Kidney (tissue), 13 donors: ENCODE measurements at regions not wholly inside any gene's neighbourhood (a gene's known extent, or its start where the extent isn't known, plus 50 kb on each side); places are given as distances from the start of the nearest gene placed in this dataset.

Source experiments
- DNase-seq, 5 donors: peaks; one replicate each; pipeline ENCODE4 v3.0.0-alpha.2; 2013 to 2020
- FAIRE-seq: peaks from 2 replicates; lab custom pipeline; 2012; peaks lifted over from hg19 to GRCh38; lab: Jason Lieb, UNC
- H3K27ac ChIP-seq, 2 donors: one replicate each; pipeline ENCODE4 v1.7.0; 2013; ENCODE audit warnings: low read depth in 2 of 2, low read length in 2 of 2, inconsistent platforms in 1 of 2
- H3K27me3 ChIP-seq: one replicate; pipeline ENCODE4 v1.7.1; 2013; ENCODE audit warnings: low read length, inconsistent platforms; ENCODE audit not compliant: control insufficient read depth, insufficient read depth
- H3K36me3 ChIP-seq, 3 donors: one replicate each; pipeline versions ENCODE4 v1.7.0 to v1.7.1; 2013; ENCODE audit warnings: low read length in 3 of 3, control low read depth in 1 of 3, inconsistent platforms in 1 of 3; ENCODE audit not compliant: insufficient read depth in 3 of 3, control insufficient read depth in 2 of 3
- H3K4me1 ChIP-seq, 3 donors: one replicate each; pipeline versions ENCODE4 v1.7.0 to v1.7.1; 2013; ENCODE audit warnings: low read length in 3 of 3, inconsistent platforms in 1 of 3, low read depth in 1 of 3; ENCODE audit not compliant: control insufficient read depth in 2 of 3, insufficient read depth in 2 of 3
- H3K4me3 ChIP-seq, 3 donors: one replicate each; pipeline versions ENCODE4 v1.7.0 to v1.8.1; 2013; ENCODE audit warnings: low read length in 3 of 3, control low read depth in 1 of 3, inconsistent platforms in 1 of 3
- H3K9ac ChIP-seq, 3 donors: one replicate each; pipeline versions ENCODE4 v1.7.0 to v1.7.1; 2013; ENCODE audit warnings: low read length in 3 of 3, control low read depth in 1 of 3, inconsistent platforms in 1 of 3
- H3K9me3 ChIP-seq, 3 donors: one replicate each; pipeline versions ENCODE4 v1.7.0 to v1.7.1; 2013; ENCODE audit warnings: low read length in 3 of 3, control low read depth in 1 of 3, inconsistent platforms in 1 of 3; ENCODE audit not compliant: control insufficient read depth in 2 of 3, insufficient read depth in 1 of 3
- CTCF ChIP-seq: IDR thresholded peaks from 3 replicates; pipeline ENCODE4 v1.5.1; 2012; ENCODE audit warnings: mild to moderate bottlenecking, moderate library complexity, borderline replicate concordance; ENCODE audit not compliant: insufficient read depth; ENCODE audit errors: extremely low read depth
- intact Hi-C: fragments of 100-400 bp; cut with DNase I; formaldehyde crosslinking; loops from one replicate; pipeline ENCODE4 v1.11.1; 2022
- donor health status: control.
- donor health status: control.
- donor health status: control.
- donor health status: control.
- donor health status: control.
- donor health status: DM: yes; HTN: yes; CAD: no.
- donor health status: Normal renal cell carcinoma (clear cell type).

GRCh38 chr7:153043440-153043839 lies 283.9 kb downstream of the ACTR3B start:
- no peaks in the 10 kb centered on the region for H3K36me3 ChIP-seq
- TF ChIP-seq CTCF, result no peak
- intact Hi-C loops, result no loop called here
- H3K9me3 ChIP-seq, result no peaks in the 10 kb centered on the region
- FAIRE-seq (no peak), DNase-seq (no peak)
- no peaks in the 10 kb centered on the region for H3K27me3 ChIP-seq
- H3K9ac ChIP-seq, result no peak overlapping the region
- no peak overlapping the region for H3K27ac ChIP-seq
- no peaks in the 10 kb centered on the region for H3K4me1 ChIP-seq
- H3K4me3 ChIP-seq, result no peak overlapping the region

GRCh38 chr7:153044981-153045380 lies 285.4 kb downstream of the ACTR3B start:
- Histone ChIP-seq H3K4me1 (no peaks in the 10 kb centered on the region), H3K9me3 (no peaks in the 10 kb centered on the region), H3K27ac (no peak overlapping the region), H3K4me3 (no peak overlapping the region), H3K36me3 (no peaks in the 10 kb centered on the region), H3K27me3 (no peaks in the 10 kb centered on the region), H3K9ac (no peak overlapping the region)
- no peak for TF ChIP-seq CTCF
- intact Hi-C loops, result no loop called here
- no peak for DNase-seq
- FAIRE-seq, result no peak

GRCh38 chr7:153047079-153047959 lies 287.8 kb downstream of the ACTR3B start:
- no peaks in the 10 kb centered on the region for H3K36me3 ChIP-seq
- no peak for TF ChIP-seq CTCF
- no peak overlapping the region for H3K9ac ChIP-seq
- no peaks in the 10 kb centered on the region for H3K9me3 ChIP-seq
- no peak for FAIRE-seq
- no peak overlapping the region for H3K4me3 ChIP-seq
- intact Hi-C loops, result no loop called here
- no peaks in the 10 kb centered on the region for H3K4me1 ChIP-seq
- H3K27me3 ChIP-seq, result no peaks in the 10 kb centered on the region
- DNase-seq, result no peak
- H3K27ac ChIP-seq, result no peak overlapping the region
